GM21367 (cell line): ENCODE measurements at regions not wholly inside any gene's neighbourhood (a gene's known extent, or its start where the extent isn't known, plus 50 kb on each side); places are given as distances from the start of the nearest gene placed in this dataset.

Experiments
- ATAC-seq: cut with Tn5 transposase; IDR thresholded peaks from one replicate; pipeline ENCODE4 v1.9.1; 2021; ENCODE audit not compliant: unreplicated experiment

DNA sequence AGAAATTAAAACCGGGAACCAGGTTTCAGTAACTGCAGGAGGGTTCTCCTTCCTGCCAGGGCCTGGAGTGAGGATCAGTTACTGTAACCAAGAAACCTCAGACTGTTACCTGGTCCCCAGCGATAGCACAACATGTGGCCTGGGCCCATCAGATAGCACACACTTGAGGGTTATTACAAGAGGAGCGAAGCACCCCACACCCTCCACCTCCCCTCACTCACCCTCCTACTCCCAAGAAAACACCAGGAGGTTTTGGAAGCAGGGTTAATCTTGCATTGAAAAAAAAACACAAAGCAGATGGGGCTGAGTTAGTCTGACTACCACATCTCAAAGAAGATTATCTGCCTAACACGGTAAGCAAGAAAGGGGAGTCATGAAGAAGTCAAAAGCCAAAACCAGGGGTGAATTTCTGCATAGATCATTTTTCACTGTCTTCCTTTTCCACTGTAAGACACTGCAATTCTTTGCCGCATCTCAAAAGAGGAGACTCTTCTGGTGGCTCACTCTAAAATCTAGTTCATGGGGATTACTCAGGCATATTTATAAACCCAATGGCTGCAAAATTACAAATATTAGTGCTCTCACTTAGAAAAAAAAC is 75.9 kb upstream of the DOCK9 start:
- ATAC-seq: no peak

- ATAC-seq: no peak
These were observed 77.4 kb upstream of the DOCK9 start for GRCh38 chr13:99055281-99055680.

GRCh38 chr13:99055735-99056134 is 77.9 kb upstream of the DOCK9 start:
- ATAC-seq: no peak

DNA sequence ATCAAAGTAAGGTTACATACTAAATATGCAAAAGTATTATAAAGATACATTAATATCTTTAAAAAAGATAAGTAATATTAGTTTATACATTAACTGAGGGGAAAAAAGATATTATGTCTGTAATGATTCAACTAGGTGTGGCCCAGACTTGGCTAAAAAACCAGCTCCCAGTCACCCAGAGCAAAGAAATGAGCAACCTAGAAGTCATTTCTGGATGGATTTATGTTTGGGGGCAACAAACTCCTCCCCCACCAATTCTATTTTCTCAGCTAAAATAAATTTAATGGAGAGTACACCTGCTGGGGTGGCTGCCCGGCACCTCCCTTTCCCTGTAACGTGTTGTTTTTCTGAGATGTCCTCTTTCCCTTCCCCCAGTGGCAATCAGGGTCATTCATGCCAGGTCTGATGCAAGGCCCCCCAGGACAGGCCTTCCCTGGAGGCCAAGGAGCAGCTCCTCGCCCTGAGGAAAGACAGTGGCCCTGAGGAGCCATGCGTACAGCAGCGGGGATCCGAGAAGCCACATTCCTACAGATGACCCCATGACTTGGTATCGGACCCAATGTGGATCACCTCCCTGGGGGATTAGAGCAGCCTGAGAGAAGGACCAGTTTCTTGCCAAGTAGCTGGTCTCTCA is 78.6 kb upstream of the DOCK9 start:
- ATAC-seq: no peak

DNA sequence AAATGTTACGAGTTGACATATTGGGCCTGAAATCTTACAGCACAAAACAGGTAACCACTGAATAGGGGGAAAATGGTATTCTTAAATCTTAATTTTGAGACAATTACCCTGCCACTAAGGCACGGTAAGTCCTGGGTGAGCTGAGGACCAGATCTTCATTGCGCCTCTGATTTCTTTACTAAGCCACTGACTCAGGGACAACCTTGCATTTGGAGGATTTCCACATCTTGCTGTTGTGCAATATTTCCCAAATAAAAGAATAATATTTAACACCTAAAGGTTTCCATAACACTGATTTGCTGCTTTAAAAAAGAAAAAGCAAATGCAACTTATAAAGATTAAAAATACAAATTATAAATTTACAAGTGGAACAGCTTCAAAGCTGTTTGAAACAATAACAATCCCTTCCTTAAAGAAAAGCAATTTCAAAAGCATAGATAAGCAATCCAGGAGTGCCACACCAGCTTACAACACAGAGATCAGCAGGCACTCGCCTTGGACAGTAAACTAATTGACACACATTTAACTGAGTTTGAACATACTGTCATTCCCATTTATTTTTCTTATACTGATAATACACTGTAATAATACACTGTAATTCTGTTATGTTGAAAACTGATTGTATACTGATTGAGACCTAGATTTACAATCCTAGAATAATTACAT is 79.6 kb upstream of the DOCK9 start:
- ATAC-seq: no peak

- ATAC-seq: no peak
These were observed 80.9 kb upstream of the DOCK9 start for GRCh38 chr13:99058527-99059495.

DNA sequence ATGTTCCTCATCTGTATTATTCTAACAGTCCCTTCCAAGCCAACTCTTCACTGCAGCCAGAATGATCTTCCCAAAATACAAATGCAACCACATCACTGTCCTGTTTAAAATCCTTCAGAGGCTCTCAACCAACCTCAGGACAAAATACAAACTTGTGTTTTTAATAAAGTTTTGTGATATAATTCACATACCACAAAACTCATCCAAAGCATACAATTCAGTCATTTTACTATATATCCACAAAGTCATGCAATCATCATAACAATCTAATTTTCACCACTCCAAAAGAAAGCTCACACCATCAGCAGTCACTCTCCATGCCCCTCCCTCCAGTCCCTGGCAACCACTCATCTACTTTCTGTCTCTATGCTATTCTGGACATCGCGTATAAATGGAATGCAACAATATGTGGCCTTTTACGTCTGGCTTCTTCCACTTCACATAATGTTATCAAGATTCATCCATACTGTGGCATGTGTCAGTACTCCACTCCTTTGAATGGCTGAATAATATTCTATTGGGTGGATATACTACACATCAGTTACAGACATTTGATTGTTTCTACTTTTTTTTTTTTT is 81.7 kb upstream of the DOCK9 start:
- no peak for ATAC-seq

GRCh38 chr13:99061411-99061810 is 83.5 kb upstream of the DOCK9 start:
- ATAC-seq: no peak

DNA sequence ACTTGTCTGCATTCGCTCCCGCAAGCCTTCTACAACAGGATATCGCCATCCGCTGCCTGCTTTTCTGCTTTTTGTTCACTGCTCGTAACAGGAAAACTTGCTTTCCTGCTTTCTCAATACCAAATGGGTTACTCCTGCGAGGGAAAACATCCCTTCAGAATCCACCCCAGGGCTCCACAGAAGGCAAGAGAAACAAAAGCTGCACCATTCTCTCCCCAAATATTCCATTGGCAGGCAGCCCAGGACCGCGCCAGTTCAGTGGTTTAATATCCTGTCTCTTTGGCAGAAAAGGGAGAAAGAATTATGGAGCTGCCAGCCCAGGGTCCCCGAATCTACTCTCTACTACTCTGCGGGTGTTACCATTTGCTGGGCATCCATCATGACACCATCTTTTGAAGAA is 84.7 kb upstream of the DOCK9 start:
- no peak for ATAC-seq

DNA sequence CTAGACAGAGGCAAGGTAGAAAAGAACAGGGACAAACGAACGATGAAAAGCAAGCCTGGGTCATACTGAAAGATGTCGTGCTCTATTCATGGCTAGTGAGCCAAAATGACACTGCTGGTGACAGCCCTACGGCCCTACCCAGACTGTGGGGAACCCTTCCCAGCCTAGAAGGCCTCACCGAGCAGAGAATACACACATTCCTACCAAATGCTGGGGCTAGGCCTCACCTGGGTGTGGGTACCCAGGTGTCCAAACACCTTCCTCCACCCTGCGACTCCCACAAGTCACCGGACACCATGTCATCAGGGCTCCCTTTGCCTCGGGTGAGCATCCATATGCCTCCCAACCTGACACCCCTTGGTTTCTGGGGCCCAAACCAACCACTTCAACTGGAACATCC is 85.3 kb upstream of the DOCK9 start:
- ATAC-seq: no peak

DNA sequence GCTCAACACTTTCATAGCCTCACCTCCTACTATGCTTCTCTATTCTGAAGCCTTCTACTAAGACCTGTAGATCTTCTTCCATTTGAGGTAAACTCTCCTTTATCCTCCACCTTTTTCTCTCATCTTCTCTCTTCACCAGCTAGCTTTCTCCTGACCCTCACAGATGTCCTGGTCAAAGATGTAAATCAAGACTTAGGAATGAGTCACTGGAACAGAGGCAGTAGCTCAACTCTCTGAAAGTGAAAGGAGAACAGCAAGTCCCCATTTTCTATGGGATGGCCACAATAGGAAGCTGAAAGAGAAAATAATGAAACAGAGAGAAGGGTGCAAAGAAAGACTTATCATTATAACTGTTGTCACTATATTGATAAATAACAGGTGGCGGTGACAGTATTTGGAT is 86.1 kb upstream of the DOCK9 start:
- no peak for ATAC-seq

DNA sequence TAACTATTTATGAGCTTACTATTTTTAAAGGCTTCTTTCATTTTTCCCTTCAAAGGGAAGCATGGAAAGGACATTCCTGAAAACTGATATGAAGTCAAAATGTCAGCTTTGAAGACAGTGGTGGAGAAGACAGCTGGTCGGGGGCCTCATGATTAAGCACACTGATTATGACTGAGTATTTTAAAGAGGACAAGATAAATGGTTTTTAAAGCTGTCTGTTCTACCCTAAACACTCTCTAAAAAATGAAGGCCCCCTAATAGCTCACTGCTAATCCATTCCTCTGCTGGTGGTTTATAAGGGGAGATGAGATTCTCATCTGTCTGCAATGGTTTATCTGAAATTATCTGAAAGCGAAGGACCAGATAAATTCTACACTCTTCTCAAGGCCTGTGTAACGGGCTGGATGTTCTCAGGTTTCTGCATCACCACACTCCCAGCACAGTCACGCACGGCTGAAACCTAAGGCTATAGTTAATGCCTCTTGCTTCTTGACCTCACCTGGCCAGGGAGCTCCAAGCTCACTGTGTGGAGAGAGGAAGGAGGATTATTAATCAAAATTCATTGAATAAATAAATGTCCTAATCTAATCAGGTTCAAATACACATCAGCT is 86.9 kb upstream of the DOCK9 start:
- no peak for ATAC-seq

DNA sequence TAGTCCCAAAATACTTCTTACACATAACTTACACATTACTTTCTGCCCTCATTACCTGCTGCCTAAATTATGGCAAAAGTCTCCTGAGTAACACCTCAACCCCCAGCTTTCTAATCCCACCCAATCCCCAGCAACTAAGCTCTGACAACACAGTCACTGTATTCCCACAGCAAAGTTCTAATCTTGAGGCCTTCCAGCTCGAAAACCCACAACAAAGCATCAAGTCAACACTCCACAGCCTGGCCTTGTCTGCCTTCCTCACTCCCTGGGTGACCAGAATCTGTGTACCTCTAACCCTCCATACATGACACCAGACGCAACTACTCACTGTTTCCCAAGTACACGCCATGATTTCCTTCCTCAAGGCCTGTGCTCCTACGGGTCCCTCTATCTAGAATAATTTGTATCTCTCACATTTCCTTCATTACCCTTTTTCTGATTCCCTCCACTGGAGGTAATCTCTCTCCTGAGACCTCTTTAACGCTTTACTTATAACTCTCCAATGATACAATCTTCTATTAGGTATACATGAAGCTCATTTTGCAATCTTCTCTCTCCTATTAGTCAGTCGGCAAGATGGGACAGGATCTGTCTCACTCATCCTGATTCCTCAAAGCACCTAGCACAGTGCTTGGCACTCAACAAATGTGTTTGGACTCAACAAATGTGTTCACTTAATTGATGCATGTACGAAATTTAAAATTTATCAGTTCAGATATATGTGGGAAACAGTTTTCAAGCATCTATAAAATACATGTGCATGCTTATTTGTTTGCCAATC is 87.6 kb upstream of the DOCK9 start:
- ATAC-seq: no peak

GRCh38 chr13:99066219-99066618 is 88.4 kb upstream of the DOCK9 start:
- ATAC-seq: no peak

- no peak for ATAC-seq
These were observed 89.5 kb upstream of the DOCK9 start for GRCh38 chr13:99067159-99067985.

DNA sequence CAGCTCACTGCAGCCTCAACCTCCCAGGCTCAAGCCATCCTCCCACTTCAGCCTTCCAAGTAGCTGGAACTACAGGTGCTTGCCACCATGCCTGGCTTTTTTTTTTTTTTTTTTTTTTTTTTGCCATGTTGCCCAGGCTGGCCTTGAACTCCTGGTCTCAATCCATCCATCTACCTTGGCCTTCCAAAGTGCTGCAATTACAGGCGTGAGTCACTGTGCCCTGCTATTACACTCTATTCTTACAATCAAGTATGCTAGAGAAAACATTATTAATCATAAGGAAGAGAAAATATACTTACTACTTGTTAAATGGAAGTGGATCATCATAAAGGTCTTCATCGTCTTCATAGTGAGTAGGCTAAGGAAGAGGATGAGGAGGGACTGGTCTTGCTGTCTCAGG is 93.3 kb upstream of the DOCK9 start:
- no peak for ATAC-seq

DNA sequence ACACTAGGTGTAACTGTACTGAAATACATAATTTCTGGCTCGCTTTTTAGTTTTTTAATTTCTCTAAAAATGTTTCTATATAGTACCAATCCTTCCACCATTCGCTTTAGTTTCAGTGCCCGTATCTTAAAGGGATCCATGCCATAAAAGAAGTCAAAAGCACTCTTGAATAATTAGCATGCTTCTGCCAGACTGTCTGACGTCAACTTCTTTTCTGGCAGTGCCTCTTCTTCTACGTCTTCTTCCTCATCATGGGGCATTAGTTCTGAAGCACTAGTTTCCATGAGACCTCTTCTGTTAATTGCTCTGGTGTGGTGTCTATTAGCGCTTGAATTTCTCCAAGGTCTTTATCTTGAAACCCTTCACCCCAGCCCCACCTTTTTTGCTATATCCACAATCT is 93.8 kb upstream of the DOCK9 start:
- ATAC-seq: no peak

GRCh38 chr13:99072356-99072755 is 94.5 kb upstream of the DOCK9 start:
- no peak for ATAC-seq

DNA sequence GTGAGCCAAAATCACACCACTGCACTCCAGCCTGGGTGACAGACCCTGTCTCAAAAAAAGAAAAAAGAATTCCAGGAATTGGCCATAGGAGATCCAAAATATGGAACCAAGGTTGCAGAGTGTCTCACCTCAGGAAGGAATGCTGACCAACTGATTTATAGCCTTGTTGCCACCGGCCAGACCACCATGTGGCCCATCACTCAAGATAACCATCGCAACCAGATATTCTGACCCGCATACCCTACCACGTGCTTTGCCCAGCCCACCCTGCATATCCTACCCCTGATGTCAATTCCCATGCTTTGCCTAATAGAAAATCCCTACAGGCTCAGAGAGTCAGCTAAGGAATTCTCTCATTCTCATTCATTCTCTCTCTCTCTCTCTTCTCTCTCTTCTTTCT is 95.1 kb upstream of the DOCK9 start:
- ATAC-seq: no peak
